Fibroblast of lung (primary cell): ENCODE measurements at regions not wholly inside any gene's neighbourhood (a gene's known extent, or its start where the extent isn't known, plus 50 kb on each side); places are given as distances from the start of the nearest gene placed in this dataset.

Experiments
- DNase-seq, 2 donors: peaks; one replicate each; pipeline versions ENCODE4 v3.0.0 to v3.0.0-alpha.2; 2010; ENCODE audit warnings: low read depth in 2 of 2
- H2AFZ ChIP-seq: 2 replicates; pipeline ENCODE4 v1.5.1; 2012; ENCODE audit warnings: low read length, control low read depth, inconsistent platforms
- H3K27ac ChIP-seq: 2 replicates; pipeline ENCODE4 v1.5.1; 2011; ENCODE audit warnings: low read length, control low read depth; ENCODE audit not compliant: insufficient read depth
- H3K27me3 ChIP-seq: 2 replicates; pipeline ENCODE4 v1.5.1; 2011; ENCODE audit warnings: mild to moderate bottlenecking, low read length; ENCODE audit not compliant: control insufficient read depth, insufficient read depth
- H3K36me3 ChIP-seq: 2 replicates; pipeline ENCODE4 v1.5.1; 2011; ENCODE audit warnings: low read length; ENCODE audit not compliant: control insufficient read depth, insufficient read depth
- H3K4me1 ChIP-seq: 2 replicates; pipeline ENCODE4 v1.5.1; 2011; ENCODE audit warnings: low read length; ENCODE audit not compliant: control insufficient read depth, insufficient read depth; ENCODE audit errors: extremely low read depth
- H3K4me2 ChIP-seq: 2 replicates; pipeline ENCODE4 v1.5.1; 2011; ENCODE audit warnings: low read length, control low read depth; ENCODE audit not compliant: insufficient read depth; ENCODE audit errors: extremely low read depth
- H3K4me3 ChIP-seq, 4 experiments: fragments of 200-600 bp in 1 of 4; sonication (generic) in 1 of 4; replicated peaks in 1 of 4; 2 replicates each; pipeline ENCODE4 v1.5.1; 2011 to 2016; ENCODE audit warnings: low read length in 4 of 4, low read depth in 3 of 4, mild to moderate bottlenecking in 3 of 4, control low read depth in 2 of 4, inconsistent platforms in 1 of 4, mixed read lengths in 1 of 4; ENCODE audit not compliant: insufficient read depth in 1 of 4; ENCODE audit errors: control extremely low read depth in 1 of 4
- H3K79me2 ChIP-seq: 2 replicates; pipeline ENCODE4 v1.5.1; 2012; ENCODE audit warnings: mild to moderate bottlenecking, low read length, inconsistent platforms; ENCODE audit not compliant: control insufficient read depth, insufficient read depth
- H3K9ac ChIP-seq: 2 replicates; pipeline ENCODE4 v1.5.1; 2011; ENCODE audit warnings: mild to moderate bottlenecking, low read length, control low read depth; ENCODE audit not compliant: insufficient read depth
- H3K9me3 ChIP-seq: 2 replicates; pipeline ENCODE4 v1.5.1; 2012; ENCODE audit warnings: low read depth, low read length; ENCODE audit not compliant: control insufficient read depth, insufficient read depth
- H4K20me1 ChIP-seq: 2 replicates; pipeline ENCODE4 v1.5.1; 2011; ENCODE audit warnings: low read length; ENCODE audit not compliant: control insufficient read depth, insufficient read depth; ENCODE audit errors: extremely low read depth
- EZH2 ChIP-seq: IDR thresholded peaks from 2 replicates; pipeline ENCODE4 v1.5.1; 2012; ENCODE audit warnings: low read length, control low read depth, mild to moderate bottlenecking; ENCODE audit errors: missing control alignments
- TF ChIP-seq, protein P1 (sequence below), 2 donors: IDR thresholded peaks in 1 of 2; conservative IDR thresholded peaks in 1 of 2; 1 replicate in 1 of 2; 2 replicates in 1 of 2; pipeline ENCODE4 v1.5.1; 2011 to 2012; ENCODE audit warnings: low read length in 2 of 2, control low read depth in 1 of 2, inconsistent platforms in 1 of 2, low read depth in 1 of 2, mild to moderate bottlenecking in 1 of 2

GRCh38 chr12:100738086-100738485, 56.5 kb upstream of the ANO4 start:
- H3K9ac ChIP-seq = no peak overlapping the region

DNA sequence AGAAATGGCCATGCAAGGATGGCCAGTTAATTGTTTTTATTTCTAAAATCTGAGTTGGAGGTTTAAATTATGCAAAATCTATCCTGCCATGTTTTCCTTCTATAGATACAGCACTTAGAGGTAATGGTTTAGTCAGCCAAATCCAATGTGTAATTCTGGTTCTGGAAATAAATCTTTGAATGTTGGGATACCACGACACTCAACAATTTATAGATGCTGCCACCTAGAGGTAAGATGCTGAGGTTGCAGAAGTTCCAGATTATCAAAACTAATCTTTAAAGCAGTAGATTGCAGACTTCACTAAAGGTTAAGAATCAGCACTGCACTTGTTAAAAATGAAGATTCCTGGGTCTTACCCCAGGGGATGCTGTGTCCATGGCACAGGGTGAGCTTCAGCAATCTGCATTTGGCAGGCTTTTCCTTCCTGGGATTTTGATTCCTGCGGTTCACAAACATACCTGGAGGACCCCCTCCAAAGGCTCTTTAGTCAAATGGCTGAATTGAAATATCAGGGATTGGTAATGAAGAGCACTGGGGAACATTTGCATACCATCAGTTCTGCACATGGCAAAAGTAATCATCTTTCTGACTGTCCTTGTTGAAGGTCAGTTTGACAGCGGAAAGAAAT, 53.4 kb upstream of the ANO4 start:
- Histone ChIP-seq H4K20me1 (no peaks in the 10 kb centered on the region), H3K27ac (no peak overlapping the region), H3K4me3 (no peak overlapping the region), H3K9ac (no peak overlapping the region), H3K27me3 (no peaks in the 10 kb centered on the region), H3K9me3 (no peaks in the 10 kb centered on the region), H2AFZ (no peak overlapping the region), H3K79me2 (no peaks in the 10 kb centered on the region), H3K36me3 (no peaks in the 10 kb centered on the region), H3K4me1 (no peaks in the 10 kb centered on the region), H3K4me2 (no peak overlapping the region)
- DNase-seq = peak in 1 of 2 donors; percentile 47
- TF ChIP-seq, protein P1, sequence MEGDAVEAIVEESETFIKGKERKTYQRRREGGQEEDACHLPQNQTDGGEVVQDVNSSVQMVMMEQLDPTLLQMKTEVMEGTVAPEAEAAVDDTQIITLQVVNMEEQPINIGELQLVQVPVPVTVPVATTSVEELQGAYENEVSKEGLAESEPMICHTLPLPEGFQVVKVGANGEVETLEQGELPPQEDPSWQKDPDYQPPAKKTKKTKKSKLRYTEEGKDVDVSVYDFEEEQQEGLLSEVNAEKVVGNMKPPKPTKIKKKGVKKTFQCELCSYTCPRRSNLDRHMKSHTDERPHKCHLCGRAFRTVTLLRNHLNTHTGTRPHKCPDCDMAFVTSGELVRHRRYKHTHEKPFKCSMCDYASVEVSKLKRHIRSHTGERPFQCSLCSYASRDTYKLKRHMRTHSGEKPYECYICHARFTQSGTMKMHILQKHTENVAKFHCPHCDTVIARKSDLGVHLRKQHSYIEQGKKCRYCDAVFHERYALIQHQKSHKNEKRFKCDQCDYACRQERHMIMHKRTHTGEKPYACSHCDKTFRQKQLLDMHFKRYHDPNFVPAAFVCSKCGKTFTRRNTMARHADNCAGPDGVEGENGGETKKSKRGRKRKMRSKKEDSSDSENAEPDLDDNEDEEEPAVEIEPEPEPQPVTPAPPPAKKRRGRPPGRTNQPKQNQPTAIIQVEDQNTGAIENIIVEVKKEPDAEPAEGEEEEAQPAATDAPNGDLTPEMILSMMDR (conservative IDR thresholded peaks at IDR 0.05 in 1 of 2, IDR thresholded peaks at IDR 0.05 in 1 of 2; ENCODE audit: low read depth in 1 of 2, low read length in 2 of 2) = peak; percentile 71 to 72
- TF ChIP-seq EZH2 = no peak

More at GRCh38 chr12:100738086-100738485, 56.5 kb upstream of the ANO4 start:
- Histone ChIP-seq H4K20me1 (no peaks in the 10 kb centered on the region), H3K4me2 (no peak overlapping the region), H3K9me3 (no peaks in the 10 kb centered on the region), H2AFZ (no peak overlapping the region), H3K4me3 (no peak overlapping the region), H3K36me3 (no peaks in the 10 kb centered on the region), H3K4me1 (no peaks in the 10 kb centered on the region), H3K79me2 (no peaks in the 10 kb centered on the region), H3K27me3 (no peaks in the 10 kb centered on the region), H3K27ac (no peak overlapping the region)
- no peak for DNase-seq
- TF ChIP-seq EZH2 = no peak
- TF ChIP-seq, protein P1 (conservative IDR thresholded peaks at IDR 0.05 in 1 of 2, IDR thresholded peaks at IDR 0.05 in 1 of 2; ENCODE audit: low read depth in 1 of 2, low read length in 2 of 2) = no peak

DNA sequence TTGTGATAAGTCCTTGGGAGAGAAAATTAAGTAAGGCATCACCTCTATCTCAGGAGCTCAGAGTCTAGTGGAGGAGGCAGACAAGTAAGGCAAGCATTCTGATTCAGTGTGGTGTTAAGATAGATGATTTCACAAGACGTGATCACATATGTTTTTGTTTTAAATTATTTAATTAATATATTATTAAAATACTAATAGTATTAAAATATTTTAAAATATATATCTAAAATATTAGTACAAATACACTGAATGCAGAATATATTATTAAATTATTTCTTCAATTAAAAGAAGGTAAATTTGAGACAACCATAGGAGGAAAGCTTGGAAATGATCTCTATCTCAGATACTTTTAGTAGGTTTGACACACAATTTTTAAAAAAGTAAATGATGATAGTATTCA, 51.5 kb upstream of the ANO4 start:
- no peaks in the 10 kb centered on the region for H4K20me1 ChIP-seq
- H3K4me1 ChIP-seq = no peaks in the 10 kb centered on the region
- H3K79me2 ChIP-seq = no peaks in the 10 kb centered on the region
- DNase-seq = no peak
- no peak overlapping the region for H3K27ac ChIP-seq
- no peak overlapping the region for H2AFZ ChIP-seq
- H3K4me2 ChIP-seq = no peak overlapping the region
- H3K9me3 ChIP-seq = no peaks in the 10 kb centered on the region
- no peak overlapping the region for H3K4me3 ChIP-seq
- no peaks in the 10 kb centered on the region for H3K36me3 ChIP-seq
- TF ChIP-seq, protein P1 (conservative IDR thresholded peaks at IDR 0.05 in 1 of 2, IDR thresholded peaks at IDR 0.05 in 1 of 2; ENCODE audit: low read depth in 1 of 2, low read length in 2 of 2) = no peak
- no peak for TF ChIP-seq EZH2
- H3K27me3 ChIP-seq = no peaks in the 10 kb centered on the region
- H3K9ac ChIP-seq = no peak overlapping the region
